Stimulated activated CD4-positive, alpha-beta T cell treated with anti-CD3 and anti-CD28 coated beads, TNF-alpha, amount 100 ng/mL, for 48 hours (primary cell): ENCODE measurements at regions not wholly inside any gene's neighbourhood (a gene's known extent, or its start where the extent isn't known, plus 50 kb on each side); places are given as distances from the start of the nearest gene placed in this dataset.

ENCODE experiments used
- DNase-seq, 3 donors: peaks; one replicate each; pipeline ENCODE4 v3.0.0-alpha.2; 2020; ENCODE audit warnings: low read depth in 3 of 3

DNA sequence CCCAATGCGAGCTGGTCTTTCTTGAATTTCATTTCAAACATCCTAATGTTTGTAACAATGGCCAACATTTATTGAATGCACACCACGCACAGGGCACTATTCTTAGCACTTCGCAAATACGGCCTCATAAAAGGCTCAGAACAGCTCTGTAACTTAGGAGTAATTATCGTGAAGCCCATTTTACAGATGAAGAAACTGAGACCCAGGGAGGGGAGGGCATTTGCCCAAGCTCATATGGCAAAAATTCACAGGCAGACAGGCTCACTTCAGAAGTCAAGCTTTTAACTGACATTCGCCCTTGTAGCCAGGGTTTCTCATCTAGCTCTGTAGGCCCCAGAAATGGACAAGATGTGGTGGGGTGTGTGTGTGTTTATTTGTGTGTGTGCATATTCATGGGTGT, 60.3 kb upstream of the TBX3 start:
- DNase-seq: no peak

GRCh38 chr12:114743799-114744198, 59.8 kb upstream of the TBX3 start:
- no peak for DNase-seq

DNA sequence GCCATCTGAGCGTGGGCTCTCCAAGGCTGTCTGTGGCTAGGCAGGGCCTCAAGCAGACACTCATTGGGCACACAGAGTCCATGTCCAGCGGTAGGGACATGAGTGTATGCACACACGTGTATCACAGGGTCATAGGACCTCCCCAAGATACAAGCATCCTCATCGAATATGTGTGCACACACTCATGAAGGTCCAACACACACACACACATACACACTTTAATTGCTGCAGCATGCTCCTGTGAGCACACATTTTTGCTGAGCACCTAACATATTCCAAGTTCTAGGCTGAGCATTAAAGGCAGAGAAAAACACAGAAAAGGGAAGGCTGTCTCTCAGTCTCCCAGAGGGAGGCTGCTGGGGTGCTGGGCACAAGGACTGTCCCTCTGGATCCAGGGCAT, 59.3 kb upstream of the TBX3 start:
- no peak for DNase-seq

GRCh38 chr12:114742363-114742762, 58.4 kb upstream of the TBX3 start:
- no peak for DNase-seq

GRCh38 chr12:114741940-114742339, 58.0 kb upstream of the TBX3 start:
- DNase-seq: no peak

DNA sequence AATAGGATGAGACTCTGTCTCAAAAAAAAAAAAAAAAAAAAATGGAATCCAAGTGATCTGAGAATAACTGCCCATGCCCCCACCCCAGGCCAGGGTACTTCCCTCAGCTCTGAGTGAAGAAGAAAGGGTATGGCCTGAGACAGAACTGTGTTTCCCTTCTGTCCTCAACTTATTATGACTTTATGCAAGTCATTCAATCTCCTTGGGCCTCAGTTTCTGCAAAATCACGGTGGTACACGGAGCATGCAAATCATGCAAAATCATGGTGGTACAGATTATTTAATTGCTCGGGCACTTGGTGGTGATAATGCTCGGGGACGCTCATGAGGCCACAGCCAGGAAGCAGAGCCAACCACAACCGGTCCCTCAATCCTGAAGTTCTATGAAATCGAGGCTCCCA, 56.5 kb upstream of the TBX3 start:
- no peak for DNase-seq

- no peak for DNase-seq
Measured at GRCh38 chr12:114738460-114739184, 54.6 kb upstream of the TBX3 start.

- DNase-seq: no peak
Measured at GRCh38 chr12:114735680-114736374, 51.9 kb upstream of the TBX3 start.

- no peak for DNase-seq
Measured at GRCh38 chr12:114735011-114735410, 51.0 kb upstream of the TBX3 start.

DNA sequence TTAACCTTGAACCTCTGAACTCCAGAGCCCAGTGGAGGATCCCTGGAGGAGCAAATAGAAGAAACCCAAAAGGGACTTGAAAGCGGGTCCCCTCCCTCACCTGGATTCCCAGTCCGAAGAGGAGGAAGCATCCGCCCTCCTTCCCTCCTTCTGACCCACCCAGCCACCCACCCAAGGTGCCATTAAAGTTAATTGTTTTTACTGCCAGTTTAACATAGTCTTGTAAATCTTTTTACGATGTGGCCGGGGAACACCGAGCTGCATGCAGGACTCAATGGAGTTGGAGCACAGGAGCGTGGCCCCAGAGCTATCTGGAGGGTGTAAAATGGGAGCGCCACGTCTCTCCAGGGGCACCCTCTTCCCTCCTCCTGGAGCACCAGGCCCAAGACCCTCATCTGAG, 49.9 kb upstream of the TBX3 start:
- DNase-seq: no peak
